HG02970 (cell line): ENCODE measurements at regions not wholly inside any gene's neighbourhood (a gene's known extent, or its start where the extent isn't known, plus 50 kb on each side); places are given as distances from the start of the nearest gene placed in this dataset.
"Not testable (repeated sequence)": the region's sequence is repeated elsewhere in the genome, so short reads cannot be mapped to it uniquely, and the experiment has no call there.

Experiments used
- ATAC-seq: cut with Tn5 transposase; IDR thresholded peaks from one replicate; pipeline ENCODE4 v1.9.1; 2021; ENCODE audit warnings: mild to moderate bottlenecking, moderate library complexity, moderate number of reproducible peaks; ENCODE audit not compliant: unreplicated experiment, low FRiP score

DNA sequence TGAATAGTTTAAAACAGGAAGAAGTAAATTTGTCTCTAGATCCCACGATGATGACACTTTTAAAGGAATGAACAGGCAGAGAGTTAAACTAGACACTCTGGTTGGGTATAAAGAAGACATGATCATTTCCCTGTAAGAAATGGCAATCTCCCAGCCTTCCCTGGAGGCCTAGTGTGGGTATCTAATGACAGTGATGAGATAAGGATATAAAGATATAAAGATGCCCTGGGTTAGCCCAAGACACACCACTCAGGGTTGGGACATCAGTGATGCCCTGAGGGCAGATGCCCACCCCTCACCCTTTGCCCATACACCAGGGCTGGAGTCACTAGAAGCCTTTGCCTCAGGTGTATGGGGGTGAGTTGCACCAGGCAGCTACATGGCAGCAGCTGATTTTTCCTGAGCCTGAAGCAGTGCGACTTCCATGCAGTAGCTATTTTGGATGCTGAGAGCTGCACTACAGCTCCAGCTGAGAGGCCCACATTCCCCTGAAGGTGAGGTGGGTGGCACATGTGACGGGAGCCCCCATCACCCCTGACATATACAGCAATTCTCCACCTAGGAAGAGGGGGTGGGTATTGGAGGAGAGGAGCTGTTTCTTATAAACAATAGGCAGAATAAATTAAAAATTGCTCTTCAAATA, 177.5 kb downstream of the NDFIP2 start:
- ATAC-seq: no peak

DNA sequence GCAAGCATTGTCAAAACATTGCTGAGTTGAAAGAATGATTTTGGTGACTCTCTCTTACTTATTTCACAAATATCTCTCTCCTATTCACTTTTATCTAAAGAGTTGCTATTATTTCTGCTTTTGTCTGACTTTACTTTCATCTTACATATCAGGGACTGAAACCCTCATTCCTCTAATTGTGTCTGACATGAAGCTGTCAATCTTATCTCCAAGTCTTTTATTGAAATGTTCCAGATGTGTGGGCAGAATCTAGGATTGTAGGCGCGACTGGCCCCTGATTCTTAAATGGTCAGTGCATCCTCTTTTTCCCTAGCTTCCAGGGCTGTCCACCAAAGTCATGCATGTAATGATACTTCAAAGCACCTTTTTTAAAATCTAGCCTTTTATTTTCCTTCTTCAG, 174.6 kb downstream of the NDFIP2 start:
- no peak for ATAC-seq

DNA sequence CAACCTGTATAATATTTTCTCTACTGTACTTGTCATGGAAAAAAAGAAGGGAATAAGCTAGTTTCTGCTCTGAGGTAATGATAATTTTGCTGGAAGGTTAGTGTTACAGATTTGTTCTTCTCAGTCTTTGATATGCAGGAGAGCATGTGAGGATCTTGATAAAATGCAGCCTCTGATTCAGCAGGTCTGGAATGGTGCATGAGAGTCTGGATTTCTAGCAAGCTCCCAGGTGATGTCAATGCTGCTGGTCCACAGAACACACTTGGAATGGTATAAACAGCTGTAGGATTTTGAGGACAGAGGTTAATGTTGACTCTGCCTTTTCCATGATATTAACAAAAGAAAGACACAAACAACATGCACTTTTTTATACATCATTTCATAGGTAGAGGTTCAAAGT, 173.6 kb downstream of the NDFIP2 start:
- ATAC-seq: no peak

DNA sequence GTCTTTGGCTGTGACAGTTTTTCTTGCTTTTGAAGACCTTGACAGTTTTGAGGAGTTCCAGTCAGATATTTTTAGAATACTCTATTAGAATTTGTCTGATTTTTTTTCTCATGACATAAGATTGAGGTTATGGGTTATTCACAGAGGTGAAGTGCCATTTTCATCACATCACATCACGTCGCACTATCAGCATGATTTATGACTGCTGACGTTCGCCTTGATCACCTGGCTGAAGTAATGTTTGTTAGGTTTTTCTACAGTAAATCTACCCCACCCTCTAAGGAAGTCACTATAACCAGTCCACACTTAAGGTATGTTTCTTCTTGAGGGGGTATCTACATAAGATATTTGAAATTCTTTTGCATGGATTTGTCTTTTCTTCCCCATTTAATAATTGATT, 169.7 kb downstream of the NDFIP2 start:
- no peak for ATAC-seq

DNA sequence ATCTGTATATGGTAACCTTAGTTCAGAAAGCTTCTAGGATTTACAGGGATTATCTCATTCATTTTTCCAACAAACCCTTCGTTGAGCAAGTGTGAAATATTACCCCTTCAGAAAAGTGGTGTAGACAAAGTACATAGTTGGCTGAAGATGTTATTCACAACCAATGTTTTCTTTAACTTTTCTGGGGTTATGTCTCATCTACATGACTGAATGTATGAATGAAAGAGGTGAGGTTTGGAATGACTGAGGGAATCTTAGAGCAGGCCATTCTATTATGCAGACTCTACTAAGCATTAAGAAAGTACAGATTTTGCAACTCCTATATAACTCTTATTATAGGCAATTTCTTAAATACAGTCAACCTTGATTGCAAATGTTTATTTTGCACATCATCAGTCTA, 167.2 kb downstream of the NDFIP2 start:
- ATAC-seq: no peak

DNA sequence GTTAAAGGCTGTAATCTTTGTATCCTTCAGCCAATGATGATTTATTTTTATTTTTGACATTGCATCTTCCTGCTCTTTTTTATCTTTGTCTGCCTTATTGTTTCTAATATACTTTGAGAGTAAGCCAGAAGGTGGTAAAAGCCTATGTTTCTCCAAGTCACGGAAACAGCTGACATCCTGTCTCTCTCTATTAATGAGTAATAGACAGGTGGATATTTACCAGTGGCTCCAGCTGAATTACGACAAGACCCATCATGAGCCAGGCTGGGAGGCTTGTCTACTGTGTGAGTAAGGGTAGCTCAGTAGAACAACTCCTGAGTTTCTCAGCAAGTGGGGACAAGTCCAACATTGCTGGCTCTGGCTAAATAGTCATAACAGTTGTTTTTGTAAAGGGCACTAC, 166.6 kb downstream of the NDFIP2 start:
- ATAC-seq: no peak

DNA sequence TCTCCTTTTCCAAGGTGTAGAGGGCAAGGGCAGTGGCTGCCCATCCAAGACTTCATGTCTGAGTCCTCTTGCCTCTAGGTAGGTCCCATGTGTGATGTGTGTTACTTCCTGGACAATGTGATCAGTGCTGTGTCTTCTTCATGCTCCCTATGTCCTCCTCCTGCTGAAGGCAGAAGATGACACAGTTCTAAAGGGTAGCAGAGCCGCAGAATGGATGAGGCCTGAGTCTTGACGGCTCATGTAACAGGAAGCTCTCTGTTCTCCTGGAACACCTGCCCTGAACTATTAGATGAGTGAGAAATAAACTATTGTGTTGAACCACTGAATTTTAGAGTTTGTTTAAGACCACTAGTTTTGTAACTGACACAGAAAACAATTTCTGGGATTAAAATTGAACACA, 165.9 kb downstream of the NDFIP2 start:
- no peak for ATAC-seq

DNA sequence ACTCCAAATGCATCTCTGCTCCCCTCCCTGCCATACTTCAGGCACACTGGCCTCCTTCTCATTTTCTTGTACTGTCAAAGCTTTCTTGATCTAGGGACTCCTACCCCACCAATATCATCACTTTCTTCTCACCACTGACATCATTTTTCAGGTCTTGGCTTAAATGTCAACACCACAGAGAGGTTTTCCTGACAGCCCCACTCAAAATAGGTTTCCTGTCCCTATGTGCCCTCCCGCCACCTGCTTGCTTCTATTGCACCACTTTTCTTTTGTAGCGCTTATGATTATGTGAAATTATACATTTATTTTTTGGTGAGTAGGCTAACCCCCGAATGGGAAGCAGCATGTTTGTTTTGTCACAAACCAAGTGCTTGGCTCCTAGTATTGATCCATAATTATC, 164.6 kb downstream of the NDFIP2 start:
- ATAC-seq: no peak

DNA sequence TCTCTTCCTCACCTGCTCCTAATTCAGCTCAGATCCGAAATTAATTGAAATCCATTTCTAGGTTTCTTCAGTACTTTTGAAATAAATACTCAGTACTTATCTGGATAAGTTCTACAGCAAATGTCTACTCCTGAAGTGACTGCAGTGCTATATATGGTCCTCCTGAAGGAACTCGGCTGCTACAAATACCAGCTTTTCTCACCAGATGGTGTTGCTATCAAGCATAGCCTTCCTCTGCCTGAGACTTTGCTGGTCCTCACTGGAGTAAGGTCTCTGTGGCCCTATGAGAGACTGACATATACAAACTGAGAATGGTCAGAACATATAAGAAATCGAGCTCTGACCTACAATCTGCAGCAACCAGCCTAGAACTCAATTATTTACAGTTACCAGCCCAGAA, 161.6 kb downstream of the NDFIP2 start:
- ATAC-seq: no peak

DNA sequence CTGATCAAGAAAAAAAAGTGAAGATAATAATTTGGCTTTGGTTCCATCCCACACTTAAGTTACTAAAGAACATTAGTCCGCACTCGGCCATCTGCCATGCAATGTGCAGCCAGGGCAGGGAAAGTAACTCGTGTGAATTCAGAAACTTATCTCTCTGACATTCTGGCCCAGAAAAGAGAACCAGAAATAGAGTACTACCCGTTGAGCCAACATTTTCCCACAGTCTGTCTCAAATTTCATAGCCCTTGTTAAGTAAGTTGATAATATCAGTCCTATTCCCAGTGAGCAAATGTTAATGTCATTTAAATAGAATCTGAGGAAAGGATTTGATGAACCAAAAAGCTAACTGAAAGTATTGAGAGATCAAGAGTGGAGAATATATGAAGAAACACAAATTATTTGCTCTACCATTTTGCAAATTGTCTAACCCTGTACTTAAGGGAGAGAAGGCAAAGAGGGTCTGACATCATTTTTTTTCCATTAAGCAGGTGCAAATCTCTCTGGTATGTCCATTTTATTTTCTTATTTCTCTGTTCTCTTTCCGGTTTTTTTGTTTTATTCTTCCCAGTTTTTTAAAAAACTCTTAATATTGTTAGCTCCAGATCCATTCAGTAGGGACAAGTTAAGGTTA, 156.3 kb downstream of the NDFIP2 start:
- no peak for ATAC-seq

DNA sequence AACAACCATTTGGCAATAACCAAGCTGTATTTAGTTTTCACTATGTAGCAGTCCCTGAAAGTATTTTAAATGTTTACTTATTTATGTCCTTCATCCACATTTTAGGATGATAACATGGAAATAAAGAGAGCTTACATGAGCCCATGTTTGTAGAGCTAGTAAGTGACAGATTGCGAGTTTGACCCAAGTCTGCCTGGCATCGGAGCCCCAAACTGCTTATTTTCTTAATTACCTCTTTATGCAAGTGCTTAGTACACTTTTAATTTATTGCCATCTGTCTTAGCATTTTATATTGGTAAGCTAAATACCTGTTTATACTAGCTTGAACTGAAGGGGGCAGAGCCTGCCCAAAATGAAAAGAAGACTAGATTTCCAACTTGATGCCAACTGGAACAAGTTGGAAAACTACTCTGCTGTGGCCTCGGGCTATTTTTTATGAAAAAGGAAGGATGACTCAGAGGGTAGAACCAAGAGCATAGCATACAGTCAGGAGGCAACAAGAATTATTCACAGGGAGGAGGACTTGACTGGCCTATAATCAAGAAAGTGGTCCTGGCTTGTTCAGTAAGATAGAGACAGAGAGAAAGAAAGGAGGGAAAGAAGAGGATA, 150.2 kb downstream of the NDFIP2 start:
- ATAC-seq: no peak

DNA sequence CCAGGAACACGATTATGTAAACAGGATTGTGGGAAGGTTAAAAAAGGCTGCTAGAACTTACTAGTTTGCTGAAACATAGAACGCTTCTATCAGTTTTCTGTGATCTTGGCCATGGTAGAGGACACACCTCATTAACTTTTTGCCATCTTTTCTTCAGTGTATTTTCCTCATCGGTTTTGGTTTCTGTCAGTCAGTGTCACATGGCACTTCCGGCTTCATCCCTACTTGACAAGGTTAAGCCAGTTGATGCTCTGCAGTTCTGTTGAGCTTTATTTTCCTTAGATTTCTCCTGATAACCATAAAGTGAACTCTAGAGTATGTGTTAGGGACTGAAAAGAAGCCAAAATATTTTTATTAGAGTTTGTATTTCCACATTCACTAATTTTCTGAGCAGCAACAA, 147.5 kb downstream of the NDFIP2 start:
- no peak for ATAC-seq

DNA sequence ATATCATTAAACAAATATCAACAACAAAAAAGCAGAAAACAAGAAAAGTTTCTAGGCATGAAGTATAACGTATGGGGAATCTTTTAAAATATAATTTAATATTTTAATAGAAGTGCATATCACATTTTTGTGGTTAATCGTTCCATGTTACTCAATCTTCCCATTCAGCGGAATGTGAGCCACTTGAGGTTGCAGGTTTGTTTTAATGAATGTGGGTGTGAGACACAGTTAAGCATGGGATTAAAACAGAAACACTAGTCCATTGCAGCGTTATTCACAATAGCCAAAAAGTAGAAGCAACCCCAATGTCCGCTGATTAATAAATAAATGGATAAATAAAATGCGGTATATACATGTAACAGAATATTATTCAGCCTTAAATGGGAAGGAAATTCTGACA, 146.0 kb downstream of the NDFIP2 start:
- no peak for ATAC-seq

DNA sequence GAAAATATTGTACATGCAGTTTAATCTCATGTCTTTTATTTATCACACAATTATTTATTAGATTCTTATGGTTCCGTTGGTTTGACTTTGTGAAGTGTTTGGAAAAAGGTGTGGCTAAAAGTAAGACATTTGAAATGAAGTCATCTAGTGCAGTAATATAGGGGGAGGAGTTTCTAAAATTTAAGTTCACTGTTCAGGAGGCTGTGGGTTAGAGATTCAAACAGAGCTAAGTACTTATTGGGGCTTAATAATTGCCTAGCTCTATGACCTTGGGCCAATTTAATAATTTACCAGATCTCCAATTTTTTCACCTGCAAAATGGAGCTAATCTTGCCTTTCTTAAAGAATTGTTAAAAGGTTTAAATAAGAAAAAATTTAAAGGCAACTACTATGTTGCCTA, 144.6 kb downstream of the NDFIP2 start:
- ATAC-seq: no peak

DNA sequence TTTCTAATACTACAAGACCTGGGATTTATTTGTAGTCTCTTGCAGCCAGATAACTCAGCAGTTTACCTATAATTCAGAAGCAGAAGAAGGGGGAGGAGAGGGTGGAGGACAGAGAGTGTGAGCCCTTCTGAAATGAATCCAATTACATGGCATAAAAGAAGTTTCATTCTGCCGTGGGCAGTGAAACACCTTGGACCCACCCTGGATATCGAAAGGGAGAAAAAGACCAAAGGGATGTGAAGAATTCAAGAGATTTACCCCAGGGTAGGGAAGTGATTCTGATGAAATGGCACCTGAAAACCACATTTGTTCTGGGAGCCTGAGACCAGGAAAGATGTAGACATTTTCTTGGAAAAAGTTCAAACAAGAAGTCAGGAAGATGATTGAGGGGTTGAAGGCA, 140.9 kb downstream of the NDFIP2 start:
- no peak for ATAC-seq

DNA sequence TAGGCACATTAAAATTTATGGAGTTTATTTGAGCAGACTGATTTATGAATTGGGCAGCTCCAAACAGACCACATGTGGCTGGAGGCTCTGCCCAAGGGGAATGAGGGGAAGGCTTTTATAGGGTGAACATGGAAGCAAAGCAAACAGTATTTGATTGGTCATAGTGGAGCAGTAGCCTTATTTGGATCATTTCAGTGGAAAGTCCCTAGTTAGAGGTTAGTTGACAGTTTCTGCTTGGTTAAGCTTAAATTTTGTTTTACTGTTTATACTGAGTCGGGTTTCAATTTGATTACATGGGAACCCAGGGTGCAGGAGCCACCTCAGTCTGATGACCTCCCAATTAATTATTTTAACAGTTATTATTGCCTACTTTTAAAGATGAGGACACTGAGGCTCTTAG, 140.5 kb downstream of the NDFIP2 start:
- ATAC-seq: no peak

DNA sequence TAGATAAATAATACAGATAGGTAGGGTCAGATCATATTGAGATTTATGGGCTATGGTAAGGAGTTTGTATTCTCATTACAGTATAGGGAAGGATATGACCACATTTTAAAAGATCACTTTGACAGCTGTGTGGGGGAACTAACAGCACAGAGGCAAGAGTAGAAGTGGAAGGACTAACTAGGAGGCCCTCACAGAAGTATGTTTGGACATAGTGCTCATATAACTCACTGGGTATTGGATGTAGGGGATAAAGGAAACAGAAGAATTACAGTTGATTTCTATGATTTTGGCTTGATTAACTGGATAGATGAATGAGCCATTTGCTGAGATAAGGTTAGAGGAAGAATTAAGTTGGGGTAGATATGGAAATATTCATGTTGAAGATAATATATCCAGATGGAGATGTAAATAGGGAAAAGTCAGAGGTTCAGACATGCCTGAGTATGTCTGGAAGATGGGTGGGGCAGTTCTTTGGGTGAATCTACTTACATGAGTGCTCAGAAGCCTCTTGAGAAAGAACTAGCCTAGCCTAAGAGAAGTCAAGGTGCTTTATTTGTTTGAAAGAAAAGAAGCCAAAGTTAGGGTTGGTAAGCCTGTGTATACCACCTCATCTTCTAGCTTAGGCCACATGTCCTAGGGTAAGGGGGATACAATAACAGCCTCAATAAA, 133.4 kb downstream of the NDFIP2 start:
- ATAC-seq: no peak

DNA sequence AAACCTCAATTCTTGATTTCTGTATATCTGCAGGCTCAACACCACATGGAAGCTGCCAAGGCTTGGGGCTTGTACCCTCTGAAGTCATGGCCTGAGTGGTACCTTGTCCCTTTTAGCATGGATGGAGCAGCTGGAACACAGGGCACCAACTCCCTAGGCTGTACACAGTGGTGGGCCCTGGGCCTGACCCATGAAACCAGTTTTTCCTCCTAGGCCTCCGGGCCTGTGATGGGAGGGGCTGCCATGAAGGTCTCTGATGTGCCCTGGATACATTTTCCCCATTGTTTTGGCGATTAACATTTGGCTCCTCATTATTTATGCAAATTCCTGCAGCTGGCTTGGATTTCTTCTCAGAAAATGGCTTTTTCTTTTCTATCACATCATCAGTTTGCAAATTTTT, 131.6 kb downstream of the NDFIP2 start:
- no peak for ATAC-seq

DNA sequence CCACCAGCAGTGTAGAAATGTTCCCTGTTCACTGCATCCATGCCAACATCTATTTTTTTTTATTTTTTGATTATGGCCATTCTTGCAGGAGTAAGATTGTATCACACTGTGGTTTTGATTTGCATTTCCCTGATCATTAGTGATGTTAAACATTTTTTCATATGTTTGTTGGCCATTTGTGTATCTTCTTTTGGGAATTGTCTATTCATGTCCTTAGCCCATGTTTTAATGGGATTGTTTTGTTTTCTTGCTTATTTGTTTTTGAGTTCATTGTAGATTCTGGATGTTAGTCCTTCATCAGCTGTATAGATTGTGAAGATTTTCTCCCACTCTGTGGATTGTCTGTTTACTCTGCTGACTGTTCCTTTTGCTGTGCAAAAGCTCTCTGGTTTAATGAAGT, 126.9 kb downstream of the NDFIP2 start:
- ATAC-seq: not testable (repeated sequence)
